Caco-2 (cell line): ENCODE measurements at regions not wholly inside any gene's neighbourhood (a gene's known extent, or its start where the extent isn't known, plus 50 kb on each side); places are given as distances from the start of the nearest gene placed in this dataset.

Experiments
- BruUV-seq: library from RNA; stranded (reverse); fragments of 400-500 nt; replicated peaks from 2 replicates; lab custom pipeline; 2021; lab: Mats Ljungman, UMichigan
- CTCF ChIA-PET: fragments of 300-600 bp; sonication (Branson Sonifier 250); formaldehyde crosslinking; loops from one replicate; lab custom pipeline; 2022; ENCODE audit warnings: antibody characterized with exemption; lab: Charles Lee
- POLR2A ChIA-PET: fragments of 300-600 bp; sonication (Branson Sonifier 250); formaldehyde crosslinking; loops from one replicate; lab custom pipeline; 2022; ENCODE audit warnings: antibody characterized with exemption; lab: Charles Lee
- DNase-seq, 2 experiments: peaks; one replicate each; pipeline versions ENCODE4 v3.0.0 to v3.0.0-alpha.2; 2020 to 2022
- H3K27me3 ChIP-seq: replicated peaks from 2 replicates; pipeline ENCODE4 v1.6.0; 2011; ENCODE audit warnings: low read length; ENCODE audit not compliant: control insufficient read depth, insufficient read depth
- H3K36me3 ChIP-seq: 2 replicates; pipeline ENCODE4 v1.5.1; 2011; ENCODE audit warnings: low read length; ENCODE audit not compliant: control insufficient read depth, insufficient read depth
- H3K4me1 ChIP-seq: fragments of 250-450 bp; sonication (Bioruptor Pico); 2 replicates; pipeline ENCODE4 v1.5.1; 2020; ENCODE audit warnings: mild to moderate bottlenecking
- H3K4me3 ChIP-seq: 2 replicates; pipeline ENCODE4 v1.5.1; 2011; ENCODE audit warnings: low read depth, mild to moderate bottlenecking, control low read depth, low read length
- H3K9me3 ChIP-seq: fragments of 250-450 bp; sonication (Bioruptor Pico); 2 replicates; pipeline ENCODE4 v1.5.1; 2020; ENCODE audit warnings: mild to moderate bottlenecking, moderate library complexity
- H3K27ac Mint-ChIP-seq: one replicate; pipeline ENCODE4 v1.8.0; 2022; ENCODE audit warnings: mixed read lengths; ENCODE audit not compliant: unreplicated experiment
- H3K27me3 Mint-ChIP-seq: one replicate; pipeline ENCODE4 v1.8.0; 2022; ENCODE audit warnings: mixed read lengths; ENCODE audit not compliant: insufficient read depth, unreplicated experiment
- H3K36me3 Mint-ChIP-seq: one replicate; pipeline ENCODE4 v1.8.0; 2022; ENCODE audit warnings: mild to moderate bottlenecking, mixed read lengths; ENCODE audit not compliant: insufficient read depth, unreplicated experiment
- H3K4me1 Mint-ChIP-seq: one replicate; pipeline ENCODE4 v1.8.0; 2022; ENCODE audit warnings: low read depth, mixed read lengths; ENCODE audit not compliant: unreplicated experiment
- H3K4me3 Mint-ChIP-seq: one replicate; pipeline ENCODE4 v1.8.0; 2022; ENCODE audit warnings: mild to moderate bottlenecking, moderate library complexity, mixed read lengths; ENCODE audit not compliant: unreplicated experiment
- H3K9me3 Mint-ChIP-seq: one replicate; pipeline ENCODE4 v1.8.0; 2022; ENCODE audit warnings: mixed read lengths; ENCODE audit not compliant: unreplicated experiment
- intact Hi-C: fragments of 100-400 bp; cut with micrococcal nuclease; formaldehyde crosslinking; loops from one replicate; pipeline ENCODE4 v1.10.0; 2022; ENCODE audit not compliant: unreplicated experiment
- TF ChIP-seq, protein P1 (sequence below), 2 experiments: fragments of 200-600 bp in 1 of 2; IDR thresholded peaks; 1 replicate in 1 of 2; 2 replicates in 1 of 2; pipeline versions ENCODE4 v1.5.1 to v1.8.0; 2011 to 2022; ENCODE audit warnings: antibody characterized with exemption in 1 of 2, control low read depth in 1 of 2, inconsistent platforms in 1 of 2, low read depth in 1 of 2, low read length in 1 of 2, mild to moderate bottlenecking in 1 of 2, moderate library complexity in 1 of 2; ENCODE audit not compliant: insufficient read depth in 1 of 2, severe bottlenecking in 1 of 2, unreplicated experiment in 1 of 2

DNA sequence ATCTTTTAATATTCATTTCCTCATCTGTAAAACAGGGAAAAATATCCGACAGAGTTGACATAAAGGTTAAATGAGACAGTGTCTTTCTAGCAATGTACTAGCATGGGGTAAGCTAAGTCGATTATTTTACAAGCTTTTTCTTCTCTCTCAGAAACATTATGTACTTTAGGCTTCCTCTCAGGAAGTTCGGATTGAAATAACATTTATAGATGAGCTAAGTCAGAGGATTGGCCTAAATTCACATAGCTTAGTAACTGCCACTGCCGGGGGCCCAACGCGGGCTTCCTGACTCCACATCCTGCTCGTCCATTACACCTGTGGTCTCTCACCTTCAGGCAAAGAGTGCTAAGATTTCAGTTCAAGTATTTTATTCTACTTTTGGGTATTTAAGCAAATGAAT is 462.3 kb upstream of the NFIA start:
- Mint-ChIP-seq H3K4me1 (no peaks in the 10 kb centered on the region), H3K9me3 (no peaks in the 10 kb centered on the region), H3K36me3 (no peaks in the 10 kb centered on the region), H3K27ac (no peak overlapping the region), H3K4me3 (no peak overlapping the region), H3K27me3 (no peaks in the 10 kb centered on the region)
- BruUV-seq: no TSS peak
- TF ChIP-seq, protein P1, sequence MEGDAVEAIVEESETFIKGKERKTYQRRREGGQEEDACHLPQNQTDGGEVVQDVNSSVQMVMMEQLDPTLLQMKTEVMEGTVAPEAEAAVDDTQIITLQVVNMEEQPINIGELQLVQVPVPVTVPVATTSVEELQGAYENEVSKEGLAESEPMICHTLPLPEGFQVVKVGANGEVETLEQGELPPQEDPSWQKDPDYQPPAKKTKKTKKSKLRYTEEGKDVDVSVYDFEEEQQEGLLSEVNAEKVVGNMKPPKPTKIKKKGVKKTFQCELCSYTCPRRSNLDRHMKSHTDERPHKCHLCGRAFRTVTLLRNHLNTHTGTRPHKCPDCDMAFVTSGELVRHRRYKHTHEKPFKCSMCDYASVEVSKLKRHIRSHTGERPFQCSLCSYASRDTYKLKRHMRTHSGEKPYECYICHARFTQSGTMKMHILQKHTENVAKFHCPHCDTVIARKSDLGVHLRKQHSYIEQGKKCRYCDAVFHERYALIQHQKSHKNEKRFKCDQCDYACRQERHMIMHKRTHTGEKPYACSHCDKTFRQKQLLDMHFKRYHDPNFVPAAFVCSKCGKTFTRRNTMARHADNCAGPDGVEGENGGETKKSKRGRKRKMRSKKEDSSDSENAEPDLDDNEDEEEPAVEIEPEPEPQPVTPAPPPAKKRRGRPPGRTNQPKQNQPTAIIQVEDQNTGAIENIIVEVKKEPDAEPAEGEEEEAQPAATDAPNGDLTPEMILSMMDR (IDR thresholded peaks at IDR 0.05; ENCODE audit: insufficient read depth in 1 of 2, low read depth in 1 of 2, low read length in 1 of 2, severe bottlenecking in 1 of 2, unreplicated experiment in 1 of 2): no peak
- Histone ChIP-seq H3K4me1 (no peaks in the 10 kb centered on the region), H3K9me3 (no peaks in the 10 kb centered on the region), H3K36me3 (no peaks in the 10 kb centered on the region), H3K4me3 (no peak overlapping the region), H3K27me3 (no peaks in the 10 kb centered on the region)
- DNase-seq: no peak
- POLR2A ChIA-PET: no interaction called here
- CTCF ChIA-PET: no interaction called here
- intact Hi-C loops: no loop called here

DNA sequence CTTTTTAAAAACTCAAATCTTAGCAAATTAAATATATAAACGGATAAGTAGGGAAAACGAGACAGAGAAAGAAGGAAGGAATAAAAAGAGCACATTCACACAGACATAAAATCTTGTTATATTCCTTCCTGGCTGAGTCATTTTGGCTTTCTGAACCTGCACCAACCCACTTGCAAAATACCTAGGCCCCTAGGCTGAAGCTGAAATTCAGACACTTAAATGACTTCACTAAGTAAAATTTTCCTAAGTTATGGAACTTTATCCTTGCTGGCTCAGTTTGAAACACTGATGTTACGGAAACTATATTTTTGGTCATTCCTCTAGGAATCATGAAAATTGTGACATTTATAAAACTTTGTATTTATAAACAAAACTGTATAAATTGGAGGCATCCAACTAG is 462.8 kb upstream of the NFIA start:
- TF ChIP-seq, protein P1 (IDR thresholded peaks at IDR 0.05; ENCODE audit: insufficient read depth in 1 of 2, low read depth in 1 of 2, low read length in 1 of 2, severe bottlenecking in 1 of 2, unreplicated experiment in 1 of 2): no peak
- BruUV-seq: no TSS peak
- no peak overlapping the region for H3K27ac Mint-ChIP-seq
- H3K27me3 ChIP-seq: no peaks in the 10 kb centered on the region
- ChIA-PET CTCF (no interaction called here), POLR2A (no interaction called here)
- H3K4me3 ChIP-seq: no peak overlapping the region
- no peaks in the 10 kb centered on the region for H3K9me3 Mint-ChIP-seq
- intact Hi-C loops: no loop called here
- no peak for DNase-seq
- H3K4me3 Mint-ChIP-seq: no peak overlapping the region
- no peaks in the 10 kb centered on the region for H3K27me3 Mint-ChIP-seq
- H3K9me3 ChIP-seq: no peaks in the 10 kb centered on the region
- no peaks in the 10 kb centered on the region for H3K4me1 Mint-ChIP-seq
- H3K36me3 ChIP-seq: no peaks in the 10 kb centered on the region
- no peaks in the 10 kb centered on the region for H3K36me3 Mint-ChIP-seq
- H3K4me1 ChIP-seq: no peaks in the 10 kb centered on the region

DNA sequence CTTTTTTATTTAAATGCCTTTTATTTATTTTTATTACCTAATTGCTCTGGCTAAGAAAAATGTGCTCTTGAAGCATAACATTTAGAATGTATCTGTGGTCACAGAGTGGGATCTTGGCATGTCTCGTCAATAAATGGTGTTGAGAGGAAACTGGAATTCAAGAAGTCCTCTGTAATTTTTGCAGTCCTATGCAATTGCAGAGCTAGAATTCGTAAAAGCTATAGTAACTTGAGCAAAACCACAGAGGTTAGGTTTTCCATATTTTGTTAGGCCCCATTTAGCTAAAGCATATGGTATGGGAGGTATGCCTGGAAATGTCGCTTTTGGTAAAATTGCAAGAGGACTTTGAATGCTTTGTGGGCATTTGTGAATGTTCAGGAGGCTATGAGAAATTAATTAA is 466.7 kb upstream of the NFIA start:
- intact Hi-C loops: no loop called here
- no peaks in the 10 kb centered on the region for H3K36me3 Mint-ChIP-seq
- no TSS peak for BruUV-seq
- Histone ChIP-seq H3K9me3 (no peaks in the 10 kb centered on the region), H3K27me3 (no peaks in the 10 kb centered on the region), H3K4me3 (no peak overlapping the region), H3K4me1 (no peaks in the 10 kb centered on the region), H3K36me3 (no peaks in the 10 kb centered on the region)
- H3K9me3 Mint-ChIP-seq: no peaks in the 10 kb centered on the region
- ChIA-PET CTCF (interaction anchor here (0.6 kb wide), 1 partner anchor 624 kb away, joined by 3 read pairs; no protein-coding TSS in a partner anchor), POLR2A (no interaction called here)
- TF ChIP-seq, protein P1 (IDR thresholded peaks at IDR 0.05; ENCODE audit: insufficient read depth in 1 of 2, low read depth in 1 of 2, low read length in 1 of 2, severe bottlenecking in 1 of 2, unreplicated experiment in 1 of 2): no peak
- no peak overlapping the region for H3K4me3 Mint-ChIP-seq
- no peak for DNase-seq
- H3K27me3 Mint-ChIP-seq: no peaks in the 10 kb centered on the region
- no peaks in the 10 kb centered on the region for H3K4me1 Mint-ChIP-seq
- no peak overlapping the region for H3K27ac Mint-ChIP-seq
